ENCODE measurements at regions not wholly inside any gene's neighbourhood (a gene's known extent, or its start where the extent isn't known, plus 50 kb on each side); places are given as distances from the start of the nearest gene placed in this dataset.
A peak's percentile ranks its signal among the peaks of the same experiment; 100 is the strongest.

- Histone ChIP-seq H3K79me2 (ENCODE audit: insufficient read depth, low read length) (no peaks in the 10 kb centered on the region), H2AFZ (ENCODE audit: low read length) (no peak overlapping the region), H4K20me1 (ENCODE audit: insufficient read depth, low read length) (no peaks in the 10 kb centered on the region), H3K36me3 (replicated peaks in 1 of 2; ENCODE audit: control insufficient read depth in 1 of 2, insufficient read depth in 2 of 2, low read length in 2 of 2) (no peaks in the 10 kb centered on the region), H3K4me1 (ENCODE audit: insufficient read depth, low read length) (no peaks in the 10 kb centered on the region), H3K9me3 (ENCODE audit: low read length) (no peaks in the 10 kb centered on the region), H3K4me3 (replicated peaks in 1 of 3; ENCODE audit: insufficient read depth in 1 of 3, low read depth in 2 of 3, low read length in 3 of 3) (no peak overlapping the region), H3K4me2 (ENCODE audit: low read depth, low read length) (no peak overlapping the region), H3K27me3 (ENCODE audit: control insufficient read depth in 1 of 2, insufficient read depth in 2 of 2, low read length in 2 of 2) (no peaks in the 10 kb centered on the region), H3K27ac (ENCODE audit: extremely low read length, insufficient read depth, low read length) (no peak overlapping the region), H3K9ac (ENCODE audit: insufficient read depth, low read depth, low read length) (no peak overlapping the region)
- BruUV-seq (replicated peaks), result no TSS peak
- CTCF ChIA-PET (ENCODE audit: low intra/inter-chr PET ratio, low total read pairs), result no interaction called here
- intact Hi-C loops (cut with micrococcal nuclease; ENCODE audit: unreplicated experiment), result no loop called here
- WGBS (ENCODE audit: low lambda C conversion rate), result 6% methylated on average over 2 of the region's 2 CpGs
- FAIRE-seq (no peak), DNase-seq (ENCODE audit: low spot score) (no peak), ATAC-seq (peak; percentile 44; the same call in 2 of the 3 replicates)
- POLR2A ChIA-PET, result no interaction called here
- in situ Hi-C loops (cut with HindIII; ENCODE audit: extremely low pct_ligation_motif_present, low pct_unique_long_range_greater_than_20kb), result no loop called here
- TF ChIP-seq MAFF (IDR thresholded peaks at IDR 0.05; ENCODE audit: low read depth, low read length) (no peak), NR2F2 (IDR thresholded peaks at IDR 0.05; ENCODE audit: borderline replicate concordance, low read depth) (no peak)
These were observed 534.1 kb downstream of the MMUT start for GRCh38 chr6:48928937-48929336.

GRCh38 chr6:48922837-48923236 is 540.2 kb downstream of the MMUT start:
- ChIA-PET CTCF (ENCODE audit: low intra/inter-chr PET ratio, low total read pairs) (no interaction called here), POLR2A (no interaction called here)
- whole genome bisulfite sequencing (ENCODE audit: low lambda C conversion rate), result 1% methylated on average over 2 of the region's 2 CpGs
- in situ Hi-C loops (cut with HindIII; ENCODE audit: extremely low pct_ligation_motif_present, low pct_unique_long_range_greater_than_20kb) (no loop called here), intact Hi-C loops (cut with micrococcal nuclease; ENCODE audit: unreplicated experiment) (no loop called here)
- Histone ChIP-seq H3K27me3 (ENCODE audit: control insufficient read depth in 1 of 2, insufficient read depth in 2 of 2, low read length in 2 of 2) (no peaks in the 10 kb centered on the region), H3K4me2 (ENCODE audit: low read depth, low read length) (no peak overlapping the region), H3K79me2 (ENCODE audit: insufficient read depth, low read length) (no peaks in the 10 kb centered on the region), H3K36me3 (replicated peaks in 1 of 2; ENCODE audit: control insufficient read depth in 1 of 2, insufficient read depth in 2 of 2, low read length in 2 of 2) (no peaks in the 10 kb centered on the region), H4K20me1 (ENCODE audit: insufficient read depth, low read length) (no peaks in the 10 kb centered on the region), H3K9ac (ENCODE audit: insufficient read depth, low read depth, low read length) (no peak overlapping the region), H2AFZ (ENCODE audit: low read length) (no peak overlapping the region), H3K27ac (ENCODE audit: extremely low read length, insufficient read depth, low read length) (no peak overlapping the region), H3K9me3 (ENCODE audit: low read length) (peaks cover 8% of the 10 kb centered on the region; the same call in 1 of the 2 replicates), H3K4me3 (replicated peaks in 1 of 3; ENCODE audit: insufficient read depth in 1 of 3, low read depth in 2 of 3, low read length in 3 of 3) (no peak overlapping the region), H3K4me1 (ENCODE audit: insufficient read depth, low read length) (no peaks in the 10 kb centered on the region)
- ATAC-seq (no peak), DNase-seq (ENCODE audit: low spot score) (no peak), FAIRE-seq (no peak)
- BruUV-seq (replicated peaks), result no TSS peak
- TF ChIP-seq E2F2 (CRISPR knock-in tag; IDR thresholded peaks at IDR 0.05; ENCODE audit: borderline replicate concordance), result no peak
- TF ChIP-seq ATF7 (IDR thresholded peaks at IDR 0.05), result peak; percentile 74; the same call in 1 of the 2 replicates
- TF ChIP-seq ATF7 (CRISPR knock-in tag; IDR thresholded peaks at IDR 0.05), result no peak
